IPS DF 4.7 (cell line): ENCODE measurements at regions not wholly inside any gene's neighbourhood (a gene's known extent, or its start where the extent isn't known, plus 50 kb on each side); places are given as distances from the start of the nearest gene placed in this dataset.
"Not testable (repeated sequence)": the region's sequence is repeated elsewhere in the genome, so short reads cannot be mapped to it uniquely, and the experiment has no call there.

Experiments
- DNase-seq: peaks from one replicate; pipeline ENCODE4 v3.0.0-alpha.2; 2013; ENCODE audit warnings: low spot score; ENCODE audit errors: extremely low read depth

- no peak for DNase-seq
These were observed 50.8 kb upstream of the CTNNA1 start for GRCh38 chr5:138702166-138703077.

GRCh38 chr5:138701678-138702077 lies 51.5 kb upstream of the CTNNA1 start:
- DNase-seq, result no peak

DNA sequence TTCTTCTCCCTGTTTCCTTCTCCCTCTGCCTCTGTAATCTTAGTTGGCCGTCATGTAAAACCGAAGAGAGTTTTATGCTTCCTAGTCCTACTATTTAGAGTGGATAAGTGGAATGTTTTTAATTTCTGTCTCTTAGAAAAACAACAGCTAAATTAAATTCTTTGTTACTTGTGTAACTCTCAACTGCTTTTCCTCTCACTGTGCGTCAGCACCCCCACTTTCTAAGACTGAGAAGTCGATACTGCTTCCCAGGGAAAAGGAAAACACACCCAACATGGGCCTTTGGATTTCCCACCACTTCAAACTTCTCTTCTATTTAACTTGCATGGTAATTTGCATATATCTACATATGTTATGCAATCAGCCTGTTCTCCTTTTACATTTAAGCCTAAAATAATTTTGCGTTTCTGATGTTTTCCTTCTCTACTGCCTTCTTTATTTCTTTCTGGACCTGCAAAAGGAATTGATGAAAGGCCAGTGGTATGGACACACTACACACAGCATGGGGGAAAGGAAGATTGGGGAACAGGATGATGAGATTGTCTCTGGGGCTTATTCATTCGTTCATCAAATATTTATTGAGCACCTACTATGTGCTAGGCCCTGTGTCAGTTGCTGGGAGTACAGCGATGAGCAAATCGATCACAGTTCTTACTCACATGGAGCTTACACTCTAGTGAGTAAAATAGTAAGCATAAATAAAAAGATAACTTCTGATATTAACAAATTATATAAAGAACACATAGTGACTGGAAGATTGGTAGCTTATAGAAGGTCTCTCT lies 52.5 kb upstream of the CTNNA1 start:
- DNase-seq, result no peak

DNA sequence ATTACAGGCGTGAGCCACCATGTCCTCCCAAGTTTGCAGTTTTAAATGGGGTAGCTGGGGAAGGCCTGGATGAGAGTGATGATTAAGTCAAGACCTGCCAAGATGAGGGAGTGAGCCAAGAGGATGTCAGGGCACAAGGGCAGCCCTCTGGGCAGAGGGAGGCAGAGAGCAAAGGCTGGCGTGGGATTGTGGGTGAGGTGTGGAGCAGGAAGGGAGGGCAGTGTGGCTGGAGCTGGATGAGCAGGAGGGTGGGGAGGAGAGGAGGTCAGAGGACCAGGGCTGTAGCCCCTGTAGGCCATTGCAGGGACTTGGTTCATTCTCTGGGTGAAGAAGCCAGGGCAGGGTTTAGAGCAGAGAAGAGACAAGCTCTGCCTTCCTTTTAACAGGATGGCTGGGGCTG lies 53.7 kb upstream of the CTNNA1 start:
- DNase-seq, result no peak

GRCh38 chr5:138698713-138699112 lies 54.5 kb upstream of the CTNNA1 start:
- no peak for DNase-seq

- DNase-seq, result no peak
These were observed 55.4 kb upstream of the CTNNA1 start for GRCh38 chr5:138697720-138698360.

- no peak for DNase-seq
These were observed 56.7 kb upstream of the CTNNA1 start for GRCh38 chr5:138696501-138696900.

DNA sequence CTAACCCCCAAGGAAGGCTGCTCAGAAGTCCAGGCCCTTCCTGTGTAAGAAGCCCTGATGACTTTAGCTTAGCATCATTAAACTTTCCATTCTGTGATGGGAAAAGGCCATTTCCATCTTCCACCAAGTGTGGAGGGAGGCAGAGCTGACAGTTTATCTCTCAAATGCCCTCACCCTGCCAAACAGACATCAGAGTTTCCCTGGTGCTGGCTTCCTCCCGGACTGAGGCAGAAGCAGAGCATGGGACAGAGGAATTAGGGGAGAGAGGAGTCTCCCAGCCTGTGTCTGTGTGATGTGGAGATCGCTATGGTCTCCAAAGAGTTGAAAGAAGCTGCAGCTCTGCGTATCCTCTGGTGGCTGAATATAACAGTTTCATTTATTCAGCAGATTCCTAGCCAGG lies 57.4 kb upstream of the CTNNA1 start:
- DNase-seq, result no peak

DNA sequence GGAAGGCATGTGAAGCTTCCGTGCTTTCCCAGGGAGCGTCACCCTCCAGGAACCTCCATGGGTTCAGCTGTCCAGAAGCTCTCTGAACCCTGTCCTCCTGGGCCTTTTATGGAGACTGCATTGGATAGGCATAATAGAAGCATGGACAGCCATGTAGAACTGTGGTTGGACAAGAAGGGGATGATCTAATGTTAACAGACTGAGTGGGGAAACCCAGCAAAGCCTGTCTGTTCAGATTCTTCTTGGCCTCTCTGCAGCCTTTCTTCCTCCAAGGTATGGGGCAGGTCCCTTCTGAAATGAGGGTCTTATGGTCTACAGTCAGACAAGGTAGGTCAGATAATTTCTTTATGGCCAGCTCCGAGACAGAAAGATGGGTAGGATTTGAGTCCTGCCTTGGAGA lies 59.1 kb upstream of the CTNNA1 start:
- no peak for DNase-seq

DNA sequence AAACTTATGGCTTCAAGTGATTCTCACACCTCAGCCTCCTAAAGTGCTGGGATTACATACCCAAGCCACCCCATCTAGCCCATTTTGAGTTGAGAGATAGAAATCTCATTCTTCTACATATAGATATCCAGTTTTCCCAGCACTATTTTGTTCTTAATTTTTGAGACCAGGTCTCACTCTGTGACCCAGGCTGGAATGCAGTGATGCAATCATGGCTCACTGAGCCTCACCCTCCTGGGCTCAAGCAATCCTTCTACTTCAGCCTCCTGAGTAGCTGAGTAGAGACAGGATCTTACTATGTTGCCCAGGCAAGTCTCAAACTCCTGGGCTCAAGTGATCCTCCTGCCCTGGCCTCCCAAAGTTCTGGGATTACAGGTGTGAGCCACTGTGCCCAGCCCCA lies 60.9 kb upstream of the CTNNA1 start:
- no peak for DNase-seq

DNA sequence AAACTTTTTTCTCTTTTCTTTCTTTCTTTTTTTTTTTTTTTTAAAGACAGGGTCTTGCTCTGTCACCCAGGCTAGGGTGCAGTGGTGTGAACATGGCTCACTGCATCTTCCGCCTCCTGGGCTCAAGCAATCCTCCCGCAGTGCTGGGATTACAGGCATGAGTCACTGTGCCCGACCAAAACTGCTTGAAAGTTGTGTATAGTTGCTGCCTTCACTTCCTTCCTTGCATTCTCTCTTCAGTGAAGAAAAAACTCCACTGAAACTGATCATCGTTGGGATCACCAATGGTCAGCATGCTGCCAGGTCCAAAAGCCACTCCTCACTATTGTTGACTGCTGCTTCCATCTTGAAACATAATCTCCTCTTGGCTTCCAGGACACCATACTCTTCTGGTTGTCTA lies 66.6 kb upstream of the CTNNA1 start:
- no peak for DNase-seq

- no peak for DNase-seq
These were observed 68.0 kb upstream of the CTNNA1 start for GRCh38 chr5:138685193-138685745.

DNA sequence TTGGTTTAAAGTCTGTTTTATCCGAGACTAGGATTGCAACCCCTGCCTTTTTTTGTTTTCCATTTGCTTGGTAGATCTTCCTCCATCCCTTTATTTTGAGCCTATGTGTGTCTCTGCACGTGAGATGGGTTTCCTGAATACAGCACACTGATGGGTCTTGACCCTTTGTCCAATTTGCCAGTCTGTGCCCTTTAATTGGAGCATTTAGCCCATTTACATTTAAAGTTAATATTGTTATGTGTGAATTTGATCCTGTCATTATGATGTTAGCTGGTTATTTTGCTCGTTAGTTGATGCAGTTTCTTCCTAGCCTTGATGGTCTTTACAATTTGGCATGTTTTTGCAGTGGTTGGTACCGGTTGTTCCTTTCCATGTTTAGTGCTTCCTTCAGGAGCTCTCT lies 70.8 kb upstream of the CTNNA1 start:
- not testable (repeated sequence) for DNase-seq

- DNase-seq, result not testable (repeated sequence)
These were observed 74.4 kb upstream of the CTNNA1 start for GRCh38 chr5:138678826-138679225.

DNA sequence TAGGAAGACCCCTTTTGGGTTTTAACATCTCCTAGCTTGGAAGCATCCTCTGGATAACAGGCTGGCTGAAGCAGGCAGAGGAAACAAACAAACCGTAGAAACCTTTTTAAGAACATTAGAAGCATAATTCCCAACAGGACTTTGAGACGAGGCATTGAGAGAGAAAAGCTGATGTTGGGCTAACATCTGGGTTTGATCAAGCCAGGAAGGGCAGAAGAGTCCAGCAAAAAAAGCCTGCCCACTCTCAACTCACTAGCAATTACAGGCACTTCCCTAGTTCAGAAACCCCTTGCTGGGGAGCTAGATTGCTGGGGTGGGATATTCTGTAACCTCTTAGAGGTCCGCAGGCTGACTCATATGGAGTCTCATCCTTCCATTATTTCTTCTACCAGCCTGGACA lies 75.4 kb upstream of the CTNNA1 start:
- DNase-seq, result no peak

GRCh38 chr5:138676556-138677193 lies 76.5 kb upstream of the CTNNA1 start:
- no peak for DNase-seq

DNA sequence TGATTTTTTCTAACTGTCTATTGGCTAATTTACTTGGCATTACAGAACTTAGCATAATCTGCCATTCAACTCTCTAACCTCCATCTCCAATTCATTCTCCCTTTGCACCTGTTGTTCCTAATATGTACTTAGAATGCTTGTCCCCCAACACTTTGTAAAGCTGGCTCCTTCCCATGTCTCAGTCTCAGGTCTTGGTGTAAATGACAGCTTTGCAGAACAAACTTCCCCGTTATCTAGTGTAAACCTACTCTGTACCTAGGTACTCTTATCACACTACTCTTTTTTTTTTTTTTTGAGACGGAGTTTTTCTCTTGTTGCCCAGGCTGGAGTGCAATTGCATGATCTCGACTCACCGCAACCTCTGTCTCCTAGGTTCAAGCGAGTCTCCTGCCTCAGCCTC lies 77.2 kb upstream of the CTNNA1 start:
- DNase-seq, result no peak

DNA sequence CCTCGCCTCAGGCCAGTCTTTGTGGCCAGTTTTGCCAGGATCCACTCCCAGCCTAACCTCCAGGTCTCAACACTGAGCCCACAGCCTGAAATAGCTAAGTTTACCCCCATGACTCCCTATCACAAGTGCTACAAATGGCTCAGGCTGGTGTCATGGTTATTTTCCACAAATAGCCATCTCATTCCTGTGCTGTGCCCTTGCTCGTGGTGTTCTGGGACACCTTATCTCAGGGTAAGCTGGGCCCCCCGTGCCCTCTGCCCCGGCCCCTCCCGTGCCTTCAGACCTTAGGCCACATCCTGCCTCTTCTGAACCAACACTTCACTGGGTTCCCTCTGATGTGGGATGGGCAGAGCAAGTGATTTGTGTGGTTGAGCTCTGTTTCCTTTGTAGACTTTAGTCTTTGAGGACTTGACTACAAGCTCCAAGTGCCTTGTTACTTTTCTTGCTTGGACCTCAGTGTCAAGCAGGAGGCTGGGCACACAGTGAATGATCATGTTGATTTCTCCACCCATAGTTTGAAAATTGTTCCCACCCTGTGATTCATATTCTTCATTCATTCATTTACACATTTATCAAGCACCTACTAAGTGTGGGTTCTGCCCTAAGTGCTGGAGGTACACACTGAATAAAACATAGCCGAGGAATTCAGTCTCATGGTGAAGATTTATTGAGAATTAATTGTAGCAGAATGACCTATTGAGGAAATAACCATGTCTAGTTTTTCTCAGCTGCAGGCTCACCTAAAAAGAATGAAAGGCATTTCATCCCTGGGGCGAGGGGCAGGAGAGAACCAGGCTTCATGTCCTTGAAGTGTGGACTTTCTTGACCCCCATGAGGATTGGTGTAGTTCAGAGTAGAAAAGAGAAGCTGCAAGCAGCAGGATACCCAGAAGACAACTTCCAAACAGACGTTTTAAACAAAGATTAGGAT lies 84.5 kb upstream of the CTNNA1 start:
- no peak for DNase-seq

GRCh38 chr5:138667782-138668331 lies 85.4 kb upstream of the CTNNA1 start:
- DNase-seq, result not testable (repeated sequence)

DNA sequence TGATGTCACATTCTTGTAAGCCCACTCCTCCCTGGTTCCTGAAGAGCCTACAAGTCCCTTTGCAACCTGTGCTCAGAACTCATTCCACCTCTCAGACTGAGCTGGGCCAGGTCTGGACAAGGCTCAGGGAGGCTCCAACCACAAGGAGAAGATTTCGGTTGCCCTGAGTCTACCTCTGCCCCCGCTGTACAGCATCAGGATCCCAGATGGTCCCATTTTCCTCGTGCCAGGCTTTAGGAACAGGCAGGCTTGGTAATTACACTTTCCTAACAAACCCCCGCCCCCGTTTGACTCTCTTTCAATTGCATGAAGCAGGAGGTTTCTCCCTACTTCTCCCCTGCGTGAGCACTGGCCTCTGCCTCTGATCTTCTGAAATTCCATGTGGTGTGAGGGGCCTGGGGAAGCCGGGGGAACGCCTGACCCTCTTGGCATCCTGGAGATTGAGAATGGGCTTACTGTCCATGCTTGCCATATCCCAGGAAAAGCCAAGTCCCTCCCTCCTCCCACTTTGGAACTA lies 86.9 kb upstream of the CTNNA1 start:
- no peak for DNase-seq
